ENCODE measurements at regions not wholly inside any gene's neighbourhood (a gene's known extent, or its start where the extent isn't known, plus 50 kb on each side); places are given as distances from the start of the nearest gene placed in this dataset.

DNA sequence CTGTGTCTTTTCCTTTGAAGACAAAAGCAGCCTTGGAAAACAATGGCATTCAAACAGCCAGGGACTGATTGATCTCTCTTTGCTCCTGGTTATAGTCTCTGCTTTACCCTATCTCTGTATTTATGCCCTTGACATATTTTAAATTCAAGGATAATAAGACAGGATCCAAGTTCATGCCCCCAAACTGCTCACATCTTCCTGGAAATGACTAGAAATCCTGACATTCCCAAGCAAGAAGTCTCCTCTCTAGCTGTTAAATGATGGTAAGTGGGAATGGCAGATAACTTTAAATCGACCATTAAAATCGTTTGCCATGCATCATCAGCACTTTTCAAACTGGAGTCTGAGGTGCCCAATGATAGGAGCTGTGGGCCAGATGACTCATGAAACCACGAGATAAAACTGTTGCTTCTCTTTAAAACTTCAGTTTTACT is 435.6 kb downstream of the FOXO1 start:
- no peaks in the 10 kb centered on the region for H3K36me3 ChIP-seq (ENCODE audit: control insufficient read depth, insufficient read depth, low read length)
- no peak overlapping the region for H3K9ac ChIP-seq (ENCODE audit: low read length)
- no peaks in the 10 kb centered on the region for H3K9me3 ChIP-seq (ENCODE audit: control insufficient read depth, low read length)
- H3K4me3 ChIP-seq (ENCODE audit: low read length): no peak overlapping the region
- no peaks in the 10 kb centered on the region for H3K4me1 ChIP-seq (ENCODE audit: control insufficient read depth, insufficient read depth, low read length)
- H3K27me3 ChIP-seq (ENCODE audit: control insufficient read depth, insufficient read depth, low read length): no peaks in the 10 kb centered on the region

- no peaks in the 10 kb centered on the region for H3K27me3 ChIP-seq (ENCODE audit: control insufficient read depth, insufficient read depth, low read length)
- no peak overlapping the region for H3K9ac ChIP-seq (ENCODE audit: low read length)
- no peaks in the 10 kb centered on the region for H3K4me1 ChIP-seq (ENCODE audit: control insufficient read depth, insufficient read depth, low read length)
- H3K9me3 ChIP-seq (ENCODE audit: control insufficient read depth, low read length): no peaks in the 10 kb centered on the region
- no peaks in the 10 kb centered on the region for H3K36me3 ChIP-seq (ENCODE audit: control insufficient read depth, insufficient read depth, low read length)
- no peak overlapping the region for H3K4me3 ChIP-seq (ENCODE audit: low read length)
Observed at GRCh38 chr13:40231311-40231710, 435.1 kb downstream of the FOXO1 start.

DNA sequence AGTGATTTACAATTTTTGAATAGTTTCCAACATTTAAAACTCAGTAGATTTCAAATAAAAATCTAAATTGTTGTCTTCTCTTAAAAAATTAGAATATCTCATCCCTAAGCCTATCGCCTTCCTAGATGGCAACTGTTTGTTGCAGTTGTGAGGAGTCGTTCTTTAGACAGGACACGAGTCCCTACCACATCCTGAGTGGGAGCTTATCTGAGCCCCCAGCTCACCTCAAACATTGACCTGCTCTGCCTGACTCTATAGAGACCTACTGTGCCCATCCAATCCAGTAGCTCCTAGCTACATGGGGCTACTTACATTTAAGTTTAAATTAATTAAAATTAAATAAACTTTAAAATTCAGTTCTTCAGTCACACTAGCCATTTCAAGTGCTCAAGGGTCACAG is 434.7 kb downstream of the FOXO1 start:
- Histone ChIP-seq H3K9ac (ENCODE audit: low read length) (no peak overlapping the region), H3K4me3 (ENCODE audit: low read length) (no peak overlapping the region), H3K4me1 (ENCODE audit: control insufficient read depth, insufficient read depth, low read length) (no peaks in the 10 kb centered on the region), H3K27me3 (ENCODE audit: control insufficient read depth, insufficient read depth, low read length) (no peaks in the 10 kb centered on the region), H3K9me3 (ENCODE audit: control insufficient read depth, low read length) (no peaks in the 10 kb centered on the region), H3K36me3 (ENCODE audit: control insufficient read depth, insufficient read depth, low read length) (no peaks in the 10 kb centered on the region)

GRCh38 chr13:40232311-40233040 is 434.0 kb downstream of the FOXO1 start:
- Histone ChIP-seq H3K27me3 (ENCODE audit: control insufficient read depth, insufficient read depth, low read length) (no peaks in the 10 kb centered on the region), H3K9ac (ENCODE audit: low read length) (no peak overlapping the region), H3K9me3 (ENCODE audit: control insufficient read depth, low read length) (no peaks in the 10 kb centered on the region), H3K4me1 (ENCODE audit: control insufficient read depth, insufficient read depth, low read length) (no peaks in the 10 kb centered on the region), H3K36me3 (ENCODE audit: control insufficient read depth, insufficient read depth, low read length) (no peaks in the 10 kb centered on the region), H3K4me3 (ENCODE audit: low read length) (no peak overlapping the region)

DNA sequence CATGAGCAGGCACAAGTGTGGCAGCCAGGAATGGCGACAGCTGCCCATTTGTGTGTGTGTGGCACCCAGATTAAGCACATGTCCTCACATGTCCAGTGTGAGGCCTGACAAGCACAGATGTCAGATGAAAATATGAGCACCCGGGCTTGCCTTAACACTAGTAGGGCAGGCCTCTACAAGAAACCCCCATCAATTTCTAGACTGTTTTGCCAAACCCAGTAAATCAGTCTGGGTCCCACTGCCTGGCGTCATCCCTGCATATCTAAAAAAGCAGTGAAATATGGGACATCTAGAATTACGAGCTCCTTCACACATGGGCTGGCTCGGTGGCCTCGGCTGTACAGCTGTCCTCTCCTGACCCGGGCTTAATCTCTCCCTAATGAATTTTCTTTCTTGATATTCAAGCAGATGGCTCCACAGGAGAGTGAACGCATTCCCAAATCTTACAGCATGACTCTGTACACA is 432.7 kb downstream of the FOXO1 start:
- H3K9ac ChIP-seq (ENCODE audit: low read length): no peak overlapping the region
- no peaks in the 10 kb centered on the region for H3K27me3 ChIP-seq (ENCODE audit: control insufficient read depth, insufficient read depth, low read length)
- H3K4me3 ChIP-seq (ENCODE audit: low read length): no peak overlapping the region
- no peaks in the 10 kb centered on the region for H3K36me3 ChIP-seq (ENCODE audit: control insufficient read depth, insufficient read depth, low read length)
- no peaks in the 10 kb centered on the region for H3K9me3 ChIP-seq (ENCODE audit: control insufficient read depth, low read length)
- H3K4me1 ChIP-seq (ENCODE audit: control insufficient read depth, insufficient read depth, low read length): no peaks in the 10 kb centered on the region

DNA sequence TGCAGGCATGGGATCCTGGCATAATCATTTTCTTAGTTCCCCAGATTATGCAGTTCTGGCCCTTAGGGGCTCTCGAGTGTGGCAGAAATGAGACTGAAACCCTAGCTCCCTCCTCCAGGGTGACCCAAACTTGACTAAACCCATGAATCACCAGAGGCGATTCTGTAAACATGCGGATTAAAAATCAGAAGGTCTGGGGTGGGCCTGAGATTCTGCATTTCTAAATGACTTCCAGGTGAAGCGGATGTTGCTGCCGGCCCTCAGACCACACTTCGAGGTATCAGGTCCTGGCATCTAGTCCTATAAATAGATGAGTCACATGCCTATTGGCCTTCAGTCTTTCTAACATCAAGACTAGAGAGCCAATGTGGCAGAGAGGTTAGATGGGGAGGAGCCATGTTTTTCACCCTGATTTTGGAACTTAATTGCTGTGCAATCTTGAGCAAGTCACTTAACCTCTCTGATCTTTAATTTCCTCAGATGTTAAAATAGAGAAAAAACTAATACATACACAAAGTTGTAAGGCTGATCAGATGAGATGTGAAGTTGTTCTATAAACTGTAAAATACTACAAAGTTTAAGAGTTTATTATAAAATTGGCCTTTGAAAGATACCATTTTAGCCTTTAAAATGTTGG is 431.2 kb downstream of the FOXO1 start:
- H3K4me1 ChIP-seq (ENCODE audit: control insufficient read depth, insufficient read depth, low read length): no peaks in the 10 kb centered on the region
- no peaks in the 10 kb centered on the region for H3K36me3 ChIP-seq (ENCODE audit: control insufficient read depth, insufficient read depth, low read length)
- H3K27me3 ChIP-seq (ENCODE audit: control insufficient read depth, insufficient read depth, low read length): no peaks in the 10 kb centered on the region
- no peaks in the 10 kb centered on the region for H3K9me3 ChIP-seq (ENCODE audit: control insufficient read depth, low read length)
- no peak overlapping the region for H3K4me3 ChIP-seq (ENCODE audit: low read length)
- H3K9ac ChIP-seq (ENCODE audit: low read length): no peak overlapping the region

GRCh38 chr13:40236566-40237168 is 429.8 kb downstream of the FOXO1 start:
- H3K9me3 ChIP-seq (ENCODE audit: control insufficient read depth, low read length): no peaks in the 10 kb centered on the region
- H3K27me3 ChIP-seq (ENCODE audit: control insufficient read depth, insufficient read depth, low read length): no peaks in the 10 kb centered on the region
- H3K9ac ChIP-seq (ENCODE audit: low read length): no peak overlapping the region
- no peaks in the 10 kb centered on the region for H3K4me1 ChIP-seq (ENCODE audit: control insufficient read depth, insufficient read depth, low read length)
- H3K4me3 ChIP-seq (ENCODE audit: low read length): no peak overlapping the region
- no peaks in the 10 kb centered on the region for H3K36me3 ChIP-seq (ENCODE audit: control insufficient read depth, insufficient read depth, low read length)

- no peaks in the 10 kb centered on the region for H3K27me3 ChIP-seq (ENCODE audit: control insufficient read depth, insufficient read depth, low read length)
- no peaks in the 10 kb centered on the region for H3K4me1 ChIP-seq (ENCODE audit: control insufficient read depth, insufficient read depth, low read length)
- no peak overlapping the region for H3K4me3 ChIP-seq (ENCODE audit: low read length)
- no peaks in the 10 kb centered on the region for H3K9me3 ChIP-seq (ENCODE audit: control insufficient read depth, low read length)
- H3K36me3 ChIP-seq (ENCODE audit: control insufficient read depth, insufficient read depth, low read length): no peaks in the 10 kb centered on the region
- no peak overlapping the region for H3K9ac ChIP-seq (ENCODE audit: low read length)
Observed at GRCh38 chr13:40238761-40239160, 427.7 kb downstream of the FOXO1 start.

GRCh38 chr13:40240293-40240692 is 426.1 kb downstream of the FOXO1 start:
- no peaks in the 10 kb centered on the region for H3K27me3 ChIP-seq (ENCODE audit: control insufficient read depth, insufficient read depth, low read length)
- no peaks in the 10 kb centered on the region for H3K36me3 ChIP-seq (ENCODE audit: control insufficient read depth, insufficient read depth, low read length)
- no peaks in the 10 kb centered on the region for H3K9me3 ChIP-seq (ENCODE audit: control insufficient read depth, low read length)
- no peaks in the 10 kb centered on the region for H3K4me1 ChIP-seq (ENCODE audit: control insufficient read depth, insufficient read depth, low read length)
- no peak overlapping the region for H3K4me3 ChIP-seq (ENCODE audit: low read length)
- no peak overlapping the region for H3K9ac ChIP-seq (ENCODE audit: low read length)

DNA sequence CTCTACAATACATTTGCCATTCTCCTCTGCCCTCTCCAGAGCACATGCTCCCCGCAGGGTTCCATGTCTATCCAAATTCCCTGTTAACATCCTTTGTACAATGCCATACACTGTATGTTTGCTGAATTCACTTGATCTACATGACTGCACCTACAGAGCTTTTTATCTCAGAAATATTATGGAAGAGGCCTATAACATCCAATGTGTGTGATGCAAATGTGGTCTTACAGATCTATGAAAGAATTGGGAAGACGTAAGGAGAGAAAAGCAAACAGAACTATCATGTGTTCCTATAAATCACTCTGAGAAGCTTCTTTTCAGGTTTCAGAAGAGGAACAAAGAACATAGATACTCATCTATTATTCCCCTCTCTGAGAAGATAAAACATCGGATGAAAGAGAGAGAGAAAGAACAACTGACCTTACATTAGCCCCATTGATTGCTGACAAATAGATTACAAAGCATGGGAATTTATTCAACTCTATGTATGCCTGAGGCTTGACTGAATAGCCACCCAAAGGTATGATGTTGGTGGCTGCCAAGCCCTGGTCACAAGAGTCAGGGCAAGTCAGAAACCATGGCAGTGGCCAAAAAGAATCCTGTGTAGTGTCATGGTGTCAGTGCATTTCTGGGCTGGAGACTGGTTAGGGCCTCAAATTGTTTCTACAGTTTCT is 425.2 kb downstream of the FOXO1 start:
- Histone ChIP-seq H3K4me1 (ENCODE audit: control insufficient read depth, insufficient read depth, low read length) (no peaks in the 10 kb centered on the region), H3K9me3 (ENCODE audit: control insufficient read depth, low read length) (no peaks in the 10 kb centered on the region), H3K27me3 (ENCODE audit: control insufficient read depth, insufficient read depth, low read length) (no peaks in the 10 kb centered on the region), H3K9ac (ENCODE audit: low read length) (no peak overlapping the region), H3K4me3 (ENCODE audit: low read length) (no peak overlapping the region), H3K36me3 (ENCODE audit: control insufficient read depth, insufficient read depth, low read length) (no peaks in the 10 kb centered on the region)

DNA sequence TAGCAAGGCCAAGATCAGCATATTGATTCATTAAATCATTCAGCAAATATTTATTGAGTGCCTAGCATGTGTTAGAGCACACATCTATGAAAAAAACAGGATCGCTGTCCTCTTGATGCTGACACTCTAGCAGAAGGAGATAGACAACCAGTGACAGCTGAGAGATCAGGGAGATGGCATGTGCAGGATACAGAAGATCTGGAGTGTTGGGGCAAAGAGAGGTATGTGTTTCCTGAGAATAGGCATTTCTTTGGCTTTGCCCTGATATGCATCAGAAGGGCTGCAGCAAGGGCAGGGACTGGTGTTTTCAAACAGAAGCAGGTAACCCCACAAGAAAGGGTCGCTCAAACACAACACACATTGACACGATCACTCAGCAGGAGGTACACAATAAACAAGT is 423.4 kb downstream of the FOXO1 start:
- no peak overlapping the region for H3K9ac ChIP-seq (ENCODE audit: low read length)
- H3K36me3 ChIP-seq (ENCODE audit: control insufficient read depth, insufficient read depth, low read length): no peaks in the 10 kb centered on the region
- H3K9me3 ChIP-seq (ENCODE audit: control insufficient read depth, low read length): no peaks in the 10 kb centered on the region
- no peaks in the 10 kb centered on the region for H3K27me3 ChIP-seq (ENCODE audit: control insufficient read depth, insufficient read depth, low read length)
- no peaks in the 10 kb centered on the region for H3K4me1 ChIP-seq (ENCODE audit: control insufficient read depth, insufficient read depth, low read length)
- H3K4me3 ChIP-seq (ENCODE audit: low read length): no peak overlapping the region

- Histone ChIP-seq H3K36me3 (ENCODE audit: control insufficient read depth, insufficient read depth, low read length) (no peaks in the 10 kb centered on the region), H3K27me3 (ENCODE audit: control insufficient read depth, insufficient read depth, low read length) (no peaks in the 10 kb centered on the region), H3K9ac (ENCODE audit: low read length) (no peak overlapping the region), H3K9me3 (ENCODE audit: control insufficient read depth, low read length) (no peaks in the 10 kb centered on the region), H3K4me1 (ENCODE audit: control insufficient read depth, insufficient read depth, low read length) (no peaks in the 10 kb centered on the region), H3K4me3 (ENCODE audit: low read length) (no peak overlapping the region)
Observed at GRCh38 chr13:40243982-40244381, 422.5 kb downstream of the FOXO1 start.
